HG03139 (cell line): ENCODE measurements at regions not wholly inside any gene's neighbourhood (a gene's known extent, or its start where the extent isn't known, plus 50 kb on each side); places are given as distances from the start of the nearest gene placed in this dataset.

Experiments used
- ATAC-seq: cut with Tn5 transposase; IDR thresholded peaks from one replicate; pipeline ENCODE4 v1.9.1; 2021; ENCODE audit not compliant: unreplicated experiment

- no peak for ATAC-seq
Observed at GRCh38 chr13:106178816-106179215, 356.6 kb downstream of the EFNB2 start.

- no peak for ATAC-seq
Observed at GRCh38 chr13:106177146-106177545, 358.3 kb downstream of the EFNB2 start.

DNA sequence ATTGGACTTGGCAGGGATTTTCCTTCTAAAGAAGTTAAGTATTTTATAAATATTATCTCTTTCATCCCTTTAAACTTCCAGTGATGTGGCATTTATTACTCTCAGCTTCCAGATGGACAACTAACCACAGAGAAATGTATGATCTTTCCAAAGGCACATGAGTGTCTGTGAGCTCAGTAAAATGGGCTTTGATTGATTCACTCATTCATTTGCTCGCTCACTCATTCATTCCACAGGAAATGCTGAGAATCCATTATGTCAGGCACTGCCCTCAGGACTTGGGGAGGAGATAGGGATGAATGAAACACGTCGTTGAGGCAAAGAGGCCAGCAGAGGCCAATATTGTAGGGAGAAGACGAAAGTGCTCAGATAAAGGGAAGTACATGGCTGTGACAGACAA, 359.3 kb downstream of the EFNB2 start:
- no peak for ATAC-seq

DNA sequence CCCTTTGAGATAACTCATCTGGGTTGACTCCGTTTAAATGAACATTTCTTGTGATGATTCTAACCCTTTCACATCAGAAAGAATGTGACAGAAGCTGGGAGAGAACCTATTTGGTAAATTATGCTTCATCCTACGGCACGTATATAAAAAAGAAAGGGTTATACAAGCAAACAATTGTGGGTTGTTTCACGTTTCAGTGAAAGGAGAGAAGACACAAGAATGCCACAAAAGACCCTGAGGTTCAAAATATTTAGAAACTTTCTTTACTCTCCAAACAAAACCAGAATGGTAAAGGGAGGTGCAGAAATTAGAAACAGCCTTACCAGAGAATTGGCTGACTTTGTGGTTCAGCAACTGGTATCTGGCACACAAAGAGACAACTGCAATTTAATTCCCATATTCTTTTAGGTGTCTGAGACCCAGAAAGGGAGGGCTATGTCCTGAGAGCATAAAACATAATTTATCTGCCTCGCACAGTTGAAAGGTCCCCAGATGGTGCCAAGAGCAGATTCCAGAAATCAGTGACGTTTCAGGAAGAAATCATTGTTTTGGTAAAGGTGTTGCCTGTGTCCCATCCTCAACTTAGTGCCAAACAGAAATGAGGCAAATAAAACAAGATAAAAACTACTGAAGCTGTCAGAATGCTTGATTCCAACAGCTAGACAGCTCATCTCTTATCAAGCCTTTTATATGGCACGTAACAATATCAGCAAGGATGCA, 361.4 kb downstream of the EFNB2 start:
- no peak for ATAC-seq

DNA sequence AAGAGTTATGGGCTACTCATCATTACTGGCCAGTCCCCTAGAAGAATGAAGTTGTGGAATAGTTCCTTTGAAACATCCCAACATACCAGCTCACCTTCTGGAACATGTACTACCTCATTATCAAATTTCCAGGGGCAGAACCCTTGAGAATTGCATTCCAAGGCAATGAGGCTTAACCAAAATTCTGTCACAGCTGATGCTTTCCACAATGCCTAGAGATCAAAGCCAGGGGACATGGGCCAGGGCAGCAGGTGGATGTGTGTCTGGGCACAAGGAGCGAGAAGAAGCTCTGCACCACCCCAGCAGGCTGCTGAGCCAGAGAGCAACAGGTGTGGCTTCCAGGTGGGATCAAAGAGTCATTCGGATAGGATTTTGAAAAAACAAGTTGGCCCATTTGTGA, 362.1 kb downstream of the EFNB2 start:
- no peak for ATAC-seq

- no peak for ATAC-seq
Observed at GRCh38 chr13:106172176-106172905, 363.1 kb downstream of the EFNB2 start.

GRCh38 chr13:106163426-106163825, 372.0 kb downstream of the EFNB2 start:
- no peak for ATAC-seq

- no peak for ATAC-seq
Observed at GRCh38 chr13:106161146-106161545, 374.3 kb downstream of the EFNB2 start.

DNA sequence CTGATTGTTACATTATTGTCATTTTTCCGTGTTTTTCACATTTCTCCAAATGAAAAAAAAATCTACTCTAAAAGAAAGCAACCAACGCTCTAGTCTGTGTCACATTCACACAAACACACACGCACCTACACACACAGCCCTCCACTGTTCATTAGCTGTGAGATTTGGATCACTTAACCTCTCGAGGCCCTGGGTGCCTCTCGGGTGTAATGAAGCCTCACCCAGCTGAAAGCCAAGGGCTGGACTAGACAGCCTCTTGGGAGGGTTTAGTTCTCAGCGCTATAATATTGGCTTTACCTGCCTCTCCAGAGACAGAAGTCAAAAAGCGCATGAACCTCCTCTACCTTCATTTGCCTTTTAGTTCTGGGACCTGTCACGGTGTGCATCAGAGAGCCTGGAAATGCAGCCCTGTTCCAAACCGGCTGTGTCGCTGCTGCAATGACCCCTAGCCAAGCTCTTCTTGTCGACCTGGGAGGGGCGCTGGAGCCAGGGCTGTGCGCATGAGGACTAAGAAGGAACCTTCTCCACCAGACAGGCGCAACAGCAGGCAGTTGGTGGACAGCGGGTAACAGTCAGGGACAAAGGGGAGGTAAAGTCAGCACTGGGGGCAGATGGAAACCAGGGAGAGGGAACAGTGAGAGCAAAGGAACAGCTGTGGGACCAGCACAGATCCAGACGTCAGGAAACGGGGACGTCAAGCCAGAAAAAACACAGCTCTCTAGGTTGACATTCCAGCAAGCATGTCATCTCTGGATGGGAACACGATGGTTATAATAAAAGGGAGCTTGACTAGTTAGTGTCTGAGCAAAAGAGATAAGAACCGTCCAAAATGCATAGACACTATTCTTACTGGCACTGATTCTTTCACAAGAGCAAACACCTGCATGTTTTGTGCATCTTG, 375.9 kb downstream of the EFNB2 start:
- no peak for ATAC-seq

DNA sequence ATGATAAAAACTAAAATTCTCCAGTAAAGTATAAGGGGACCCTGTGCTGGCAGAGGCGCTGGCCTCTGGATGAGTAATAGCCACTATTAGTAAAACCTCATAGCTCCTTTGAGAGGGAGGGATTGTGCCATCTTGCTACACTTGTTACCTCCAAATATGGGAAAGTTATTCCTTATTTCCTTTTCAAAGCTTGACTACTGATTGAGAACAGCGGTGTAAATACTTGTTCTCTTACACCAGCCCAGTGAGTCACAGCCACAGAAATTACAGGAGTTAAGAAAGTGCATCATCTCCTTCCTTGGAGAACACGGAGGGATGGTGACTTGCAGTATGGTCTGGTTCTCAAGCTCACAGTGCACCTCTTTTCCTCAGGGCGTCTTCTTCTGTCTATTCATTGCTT, 379.0 kb downstream of the EFNB2 start:
- no peak for ATAC-seq

- ATAC-seq = no peak
Observed at GRCh38 chr13:106155411-106155810, 380.1 kb downstream of the EFNB2 start.

GRCh38 chr13:106153876-106154275, 381.6 kb downstream of the EFNB2 start:
- no peak for ATAC-seq

DNA sequence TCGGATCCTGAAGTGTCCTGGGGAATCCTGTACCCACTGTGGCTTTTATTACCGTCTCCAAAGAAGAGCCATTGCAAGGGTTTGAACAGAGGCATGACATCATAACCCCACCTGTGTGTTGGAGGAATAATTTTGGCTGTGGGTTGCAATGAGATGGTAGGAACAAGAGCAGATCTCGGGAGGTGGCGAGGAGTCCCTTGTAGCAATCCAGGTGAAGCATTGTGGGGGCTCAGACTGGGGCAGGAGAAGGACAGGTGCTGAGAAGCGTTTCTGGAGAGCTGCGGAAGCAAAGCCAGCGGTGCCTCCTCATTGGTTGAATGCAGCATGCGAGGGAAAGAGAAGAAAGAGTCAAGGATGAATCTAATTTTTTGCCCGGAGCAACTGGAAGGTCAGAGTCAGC, 382.4 kb downstream of the EFNB2 start:
- ATAC-seq = no peak

DNA sequence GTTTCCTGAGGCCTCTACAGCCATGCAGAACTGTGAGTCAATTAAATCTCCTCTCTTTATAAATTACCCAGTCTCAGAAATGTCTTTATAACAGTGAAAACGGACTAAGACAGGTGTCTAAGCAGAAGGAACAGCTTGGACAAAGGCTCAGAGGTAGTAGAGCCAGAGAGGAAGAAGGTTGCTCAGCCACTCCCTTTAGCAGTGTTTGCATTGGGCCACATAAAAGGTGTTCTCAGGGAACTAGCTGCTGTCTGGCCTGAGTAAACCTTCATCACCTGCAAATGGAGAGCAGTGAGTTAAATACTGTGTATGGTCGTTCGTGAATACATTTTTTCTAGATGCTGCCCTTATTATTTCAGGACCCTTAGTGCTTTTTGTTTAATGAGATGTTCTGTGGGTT, 383.4 kb downstream of the EFNB2 start:
- no peak for ATAC-seq

- no peak for ATAC-seq
Observed at GRCh38 chr13:106151056-106151699, 384.3 kb downstream of the EFNB2 start.

GRCh38 chr13:106145997-106146864, 389.2 kb downstream of the EFNB2 start:
- no peak for ATAC-seq

- no peak for ATAC-seq
Observed at GRCh38 chr13:106145070-106145469, 390.4 kb downstream of the EFNB2 start.

- no peak for ATAC-seq
Observed at GRCh38 chr13:106143930-106144709, 391.3 kb downstream of the EFNB2 start.

- ATAC-seq = no peak
Observed at GRCh38 chr13:106143392-106143791, 392.1 kb downstream of the EFNB2 start.
